Adrenal gland (tissue), 5 donors: ENCODE measurements at regions not wholly inside any gene's neighbourhood (a gene's known extent, or its start where the extent isn't known, plus 50 kb on each side); places are given as distances from the start of the nearest gene placed in this dataset.

Experiments
- POLR2A ChIP-seq, 2 donors: fragments of 450-650 bp; IDR thresholded peaks; one replicate each; pipeline ENCODE4 v1.6.1; 2017; ENCODE audit warnings: antibody characterized with exemption in 2 of 2, mild to moderate bottlenecking in 2 of 2, moderate library complexity in 1 of 2
- TF ChIP-seq, protein P1 (sequence below), 6 experiments: fragments of 450-650 bp in 4 of 6; fragments of 200-600 bp in 2 of 6; sonication (generic) in 1 of 6; IDR thresholded peaks; 1 replicate in 5 of 6; 2 replicates in 1 of 6; pipeline versions ENCODE4 v1.5.1 to v1.8.0; 2016 to 2021; ENCODE audit warnings: antibody characterized with exemption in 6 of 6, mild to moderate bottlenecking in 2 of 6, moderate library complexity in 1 of 6
- donor health status: DM: no; HTN: no; CAD: no.

DNA sequence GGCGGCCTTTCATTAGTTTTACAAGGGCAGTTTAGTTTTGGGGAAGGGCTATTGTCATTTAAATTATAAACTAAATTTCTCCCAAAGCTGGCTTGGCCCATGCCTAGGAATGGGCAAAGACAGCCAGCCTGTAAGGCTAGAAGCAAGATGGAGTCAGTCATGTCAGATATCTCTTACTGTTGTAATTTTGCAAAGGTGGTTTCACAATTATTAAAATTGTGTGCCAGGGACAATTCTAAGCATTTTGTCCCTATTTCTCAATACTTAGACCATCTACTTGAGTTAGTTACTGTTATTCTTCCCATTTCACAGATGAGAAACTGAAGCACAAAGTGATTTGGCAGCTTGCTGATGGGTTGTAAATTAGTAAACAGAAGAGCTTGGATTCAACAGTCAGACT is 467.7 kb upstream of the GOT2 start:
- TF ChIP-seq, protein P1, sequence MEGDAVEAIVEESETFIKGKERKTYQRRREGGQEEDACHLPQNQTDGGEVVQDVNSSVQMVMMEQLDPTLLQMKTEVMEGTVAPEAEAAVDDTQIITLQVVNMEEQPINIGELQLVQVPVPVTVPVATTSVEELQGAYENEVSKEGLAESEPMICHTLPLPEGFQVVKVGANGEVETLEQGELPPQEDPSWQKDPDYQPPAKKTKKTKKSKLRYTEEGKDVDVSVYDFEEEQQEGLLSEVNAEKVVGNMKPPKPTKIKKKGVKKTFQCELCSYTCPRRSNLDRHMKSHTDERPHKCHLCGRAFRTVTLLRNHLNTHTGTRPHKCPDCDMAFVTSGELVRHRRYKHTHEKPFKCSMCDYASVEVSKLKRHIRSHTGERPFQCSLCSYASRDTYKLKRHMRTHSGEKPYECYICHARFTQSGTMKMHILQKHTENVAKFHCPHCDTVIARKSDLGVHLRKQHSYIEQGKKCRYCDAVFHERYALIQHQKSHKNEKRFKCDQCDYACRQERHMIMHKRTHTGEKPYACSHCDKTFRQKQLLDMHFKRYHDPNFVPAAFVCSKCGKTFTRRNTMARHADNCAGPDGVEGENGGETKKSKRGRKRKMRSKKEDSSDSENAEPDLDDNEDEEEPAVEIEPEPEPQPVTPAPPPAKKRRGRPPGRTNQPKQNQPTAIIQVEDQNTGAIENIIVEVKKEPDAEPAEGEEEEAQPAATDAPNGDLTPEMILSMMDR (IDR thresholded peaks at IDR 0.05): no peak
- TF ChIP-seq POLR2A (IDR thresholded peaks at IDR 0.05): no peak
